Activated CD4-positive, alpha-beta T cell treated with anti-CD3 and anti-CD28 coated beads for 36 hours (primary cell): ENCODE measurements at regions not wholly inside any gene's neighbourhood (a gene's known extent, or its start where the extent isn't known, plus 50 kb on each side); places are given as distances from the start of the nearest gene placed in this dataset.
"Not testable (repeated sequence)": the region's sequence is repeated elsewhere in the genome, so short reads cannot be mapped to it uniquely, and the experiment has no call there.

ENCODE experiments used
- ATAC-seq: fragments of 200-7000 bp; cut with Tn5 transposase; one replicate; pipeline ENCODE4 v1.10.0; 2021; ENCODE audit warnings: mild to moderate bottlenecking, moderate library complexity
- CTCF ChIA-PET: fragments of 350-600 bp; sonication (Branson Sonifier 250); formaldehyde crosslinking; loops from one replicate; lab custom pipeline; 2021; ENCODE audit warnings: antibody characterized with exemption; lab: Charles Lee
- POLR2A ChIA-PET: fragments of 350-600 bp; sonication (Branson Sonifier 250); formaldehyde crosslinking; loops from one replicate; lab custom pipeline; 2021; ENCODE audit warnings: antibody characterized with exemption, inconsistent platforms; lab: Charles Lee
- DNase-seq: peaks from one replicate; pipeline ENCODE4 v3.0.0-alpha.2; 2020
- H3K27ac Mint-ChIP-seq: one replicate; pipeline ENCODE4 v1.8.0; 2021; ENCODE audit warnings: mixed read lengths
- H3K27me3 Mint-ChIP-seq: one replicate; pipeline ENCODE4 v1.8.0; 2021; ENCODE audit warnings: mixed read lengths
- H3K36me3 Mint-ChIP-seq: one replicate; pipeline ENCODE4 v1.8.0; 2021; ENCODE audit warnings: low read depth, mixed read lengths
- H3K4me1 Mint-ChIP-seq: one replicate; pipeline ENCODE4 v1.8.0; 2021; ENCODE audit warnings: mixed read lengths
- H3K4me3 Mint-ChIP-seq: one replicate; pipeline ENCODE4 v1.8.0; 2021; ENCODE audit warnings: mild to moderate bottlenecking, moderate library complexity, mixed read lengths
- H3K9me3 Mint-ChIP-seq: one replicate; pipeline ENCODE4 v1.8.0; 2021; ENCODE audit warnings: low read depth, mixed read lengths
- intact Hi-C, 2 experiments: fragments of 100-400 bp; cut with DNase I in 1 of 2; cut with micrococcal nuclease in 1 of 2; formaldehyde crosslinking; loops; one replicate each; pipeline versions ENCODE4 v1.14.2 to v1.15.1; 2022 to 2024; cut with DNase I, micrococcal nuclease

DNA sequence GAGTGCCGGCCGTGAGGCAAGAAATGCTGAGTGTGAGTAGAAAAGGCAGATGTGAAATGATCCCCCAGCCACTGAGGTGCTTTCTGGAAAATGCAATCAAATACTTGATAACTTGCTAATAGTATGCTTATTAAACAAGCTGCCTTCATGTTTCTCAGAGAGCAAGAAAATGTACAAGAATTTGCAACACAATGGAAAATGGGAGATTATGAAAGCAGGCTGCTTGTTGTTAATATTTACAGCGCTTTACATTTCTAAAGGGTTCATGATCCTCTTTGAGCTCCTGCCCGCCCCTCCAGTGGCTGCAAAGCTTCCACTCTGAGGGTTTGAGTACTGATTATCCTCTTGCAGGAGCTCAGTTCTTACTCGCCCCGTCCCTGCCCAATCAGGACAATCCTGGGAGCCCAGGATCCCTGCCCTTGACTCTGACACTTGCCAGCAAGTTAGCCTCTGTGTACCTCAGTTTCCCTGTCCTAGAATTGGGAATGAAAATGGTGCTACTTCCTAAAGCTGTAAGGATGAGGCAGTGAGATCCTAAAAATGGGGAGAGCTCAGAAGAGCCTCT, 645.1 kb downstream of the TBC1D22A start:
- POLR2A ChIA-PET: no interaction called here
- H3K27me3 Mint-ChIP-seq: peaks cover 10% of the 10 kb centered on the region
- ATAC-seq: no peak
- no peaks in the 10 kb centered on the region for H3K36me3 Mint-ChIP-seq
- intact Hi-C loops: no loop called here
- H3K4me3 Mint-ChIP-seq: no peak overlapping the region
- no peak for DNase-seq
- CTCF ChIA-PET: no interaction called here
- no peaks in the 10 kb centered on the region for H3K9me3 Mint-ChIP-seq
- H3K4me1 Mint-ChIP-seq: no peaks in the 10 kb centered on the region
- H3K27ac Mint-ChIP-seq: no peak overlapping the region

DNA sequence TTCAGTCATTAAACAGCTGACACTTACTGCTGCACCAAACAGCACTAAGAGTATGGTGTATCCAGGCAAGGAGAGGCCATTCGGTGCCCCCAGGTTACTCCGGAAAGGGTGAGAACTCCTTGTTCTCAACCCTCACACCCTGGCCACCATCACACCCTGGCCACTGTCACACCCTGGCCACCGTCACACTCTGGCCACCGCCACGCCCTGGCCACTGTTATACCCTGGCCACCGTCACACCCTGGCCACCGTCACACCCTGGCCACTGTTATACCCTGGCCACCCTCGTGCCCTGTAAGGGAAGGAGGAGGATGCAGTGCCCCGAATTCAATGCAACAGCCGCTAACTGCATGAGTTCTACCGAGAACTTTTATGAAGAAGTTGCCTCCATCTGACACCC, 644.4 kb downstream of the TBC1D22A start:
- Mint-ChIP-seq H3K9me3 (no peaks in the 10 kb centered on the region), H3K4me1 (no peaks in the 10 kb centered on the region), H3K27ac (no peak overlapping the region), H3K4me3 (no peak overlapping the region), H3K36me3 (no peaks in the 10 kb centered on the region), H3K27me3 (peaks cover 10% of the 10 kb centered on the region)
- CTCF ChIA-PET: no interaction called here
- intact Hi-C loops: no loop called here
- DNase-seq (no peak), ATAC-seq (no peak)
- POLR2A ChIA-PET: no interaction called here

DNA sequence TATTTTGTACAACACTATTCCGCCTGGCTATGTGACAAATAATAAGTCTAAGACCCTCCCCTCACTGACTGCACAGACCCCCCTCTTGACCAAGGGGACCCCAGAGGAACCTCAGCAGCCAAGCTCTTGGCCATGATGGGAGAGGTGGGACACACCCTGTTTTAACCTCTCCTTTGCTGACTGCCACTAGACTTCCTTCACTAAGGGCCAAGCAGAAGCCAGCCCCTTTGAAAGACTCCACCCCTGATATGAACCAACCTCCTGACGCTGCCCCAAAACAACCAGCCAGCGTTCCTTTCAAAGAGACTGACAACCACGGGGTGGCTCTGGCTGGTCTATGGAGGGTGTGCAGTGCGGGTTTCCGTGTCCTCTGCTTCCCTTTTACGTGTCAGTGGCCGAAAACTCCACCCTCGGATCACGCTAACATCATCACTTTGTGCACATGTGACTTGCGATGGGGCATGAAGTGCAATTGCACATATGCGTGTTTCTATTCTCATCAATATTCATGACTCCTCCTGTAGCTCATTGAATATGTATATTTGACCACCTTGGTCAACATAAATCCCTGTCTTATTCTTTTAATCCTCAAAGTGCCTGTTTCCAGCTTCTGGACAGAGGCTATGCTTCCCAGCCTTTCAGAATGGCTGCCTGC, 643.9 kb downstream of the TBC1D22A start:
- ChIA-PET CTCF (no interaction called here), POLR2A (no interaction called here)
- Mint-ChIP-seq H3K4me1 (no peaks in the 10 kb centered on the region), H3K27ac (no peak overlapping the region), H3K9me3 (no peaks in the 10 kb centered on the region), H3K36me3 (no peaks in the 10 kb centered on the region), H3K4me3 (no peak overlapping the region), H3K27me3 (peaks cover 10% of the 10 kb centered on the region)
- DNase-seq (no peak), ATAC-seq (no peak)
- intact Hi-C loops: no loop called here

DNA sequence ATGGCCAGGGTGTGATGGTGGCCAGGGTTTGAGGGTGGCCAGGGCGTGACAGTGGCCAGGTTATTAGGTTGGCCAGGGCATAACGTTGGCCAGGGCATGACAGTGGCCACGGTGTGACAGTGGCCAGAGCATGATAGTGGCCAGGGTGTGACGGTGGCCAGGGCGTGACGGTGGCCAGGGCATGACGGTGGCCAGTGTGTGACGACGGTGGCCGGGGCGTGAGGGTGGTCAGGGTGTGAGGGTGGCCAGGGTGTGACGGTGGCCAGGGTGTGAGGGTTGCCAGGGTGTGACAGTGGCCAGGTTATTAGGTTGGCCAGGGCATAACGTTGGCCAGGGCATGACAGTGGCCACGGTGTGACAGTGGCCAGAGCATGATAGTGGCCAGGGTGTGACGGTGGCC, 642.8 kb downstream of the TBC1D22A start:
- H3K36me3 Mint-ChIP-seq, H3K9me3 Mint-ChIP-seq, ATAC-seq, DNase-seq, H3K4me3 Mint-ChIP-seq, H3K27ac Mint-ChIP-seq, H3K4me1 Mint-ChIP-seq, H3K27me3 Mint-ChIP-seq, POLR2A ChIA-PET, intact Hi-C loops, CTCF ChIA-PET: not testable (repeated sequence)

DNA sequence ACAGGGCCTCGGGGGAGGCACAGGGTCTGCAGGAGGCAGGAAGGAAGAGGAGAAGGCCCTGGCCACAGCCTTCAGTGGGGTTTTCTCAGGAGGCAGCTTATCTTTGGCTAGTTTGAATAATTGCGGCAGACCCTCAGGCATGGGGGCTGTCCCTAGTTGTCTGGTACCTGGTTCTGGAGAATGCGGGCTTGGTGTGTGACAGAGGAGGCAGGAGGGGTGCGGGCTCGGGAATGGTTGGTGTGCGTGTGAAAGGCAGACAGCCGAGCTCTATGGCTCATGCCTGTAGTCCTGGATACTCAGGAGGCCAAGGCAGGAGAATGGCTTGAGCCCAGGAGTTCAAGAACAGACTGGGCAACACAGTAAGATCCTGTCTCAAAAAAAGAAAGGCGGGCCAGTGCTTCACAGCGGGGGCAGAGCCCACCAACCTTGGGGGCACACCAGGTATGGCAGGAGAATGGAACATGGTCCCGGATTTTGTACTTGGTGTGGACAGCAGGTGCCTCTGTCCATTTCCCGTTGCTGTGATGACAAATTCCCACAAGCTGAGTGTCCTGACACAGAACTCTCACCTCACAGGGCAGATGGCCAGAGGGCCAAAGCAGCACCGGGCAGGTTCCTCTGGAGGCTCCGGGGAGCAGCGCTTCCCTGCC, 640.6 kb downstream of the TBC1D22A start:
- no peaks in the 10 kb centered on the region for H3K9me3 Mint-ChIP-seq
- H3K27me3 Mint-ChIP-seq: peaks cover 3% of the 10 kb centered on the region
- H3K4me1 Mint-ChIP-seq: no peaks in the 10 kb centered on the region
- H3K4me3 Mint-ChIP-seq: no peak overlapping the region
- DNase-seq: no peak
- no peak for ATAC-seq
- intact Hi-C loops: no loop called here
- ChIA-PET POLR2A (no interaction called here), CTCF (interaction anchor here (0.7 kb wide), 1 partner anchor 345 kb away, joined by 3 read pairs; no protein-coding TSS in a partner anchor)
- H3K36me3 Mint-ChIP-seq: no peaks in the 10 kb centered on the region
- H3K27ac Mint-ChIP-seq: no peak overlapping the region

DNA sequence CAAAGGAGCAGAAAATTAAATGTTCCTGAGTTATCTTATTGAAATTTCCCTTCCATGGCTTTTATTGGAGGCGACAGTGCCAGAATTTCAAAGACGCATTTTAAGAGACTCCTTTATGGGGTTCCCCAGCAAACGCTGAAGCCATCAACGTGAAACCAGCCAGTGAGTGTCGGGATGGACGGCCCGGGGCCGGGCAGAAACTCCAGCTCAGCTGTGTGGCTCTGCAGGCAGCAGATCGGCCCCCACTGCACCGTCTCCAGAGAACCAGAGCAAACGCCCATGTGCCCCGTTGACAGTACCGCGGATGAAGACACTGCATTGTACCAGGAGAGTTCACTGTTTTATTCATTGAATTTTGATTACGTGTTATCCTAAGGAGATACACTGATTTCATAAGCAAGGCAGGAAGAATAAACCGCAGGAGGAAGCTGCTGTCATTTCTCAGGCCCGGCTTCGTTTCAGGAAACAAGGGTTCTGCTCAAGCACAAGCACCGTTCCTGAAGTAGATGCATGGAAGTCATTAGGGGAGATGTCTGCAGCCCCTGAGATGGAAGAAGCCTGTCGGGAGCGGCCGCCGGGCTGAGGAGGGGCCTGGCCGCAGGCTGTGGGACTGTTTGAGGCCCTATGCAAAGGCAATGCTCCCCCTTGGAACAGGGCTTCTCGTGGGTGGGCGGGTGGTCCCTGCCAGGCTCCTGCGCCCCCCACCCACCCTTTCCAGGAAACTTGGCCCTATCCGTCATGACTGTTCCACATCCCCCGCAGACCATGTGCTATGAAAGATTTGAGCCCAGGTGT, 639.7 kb downstream of the TBC1D22A start:
- H3K36me3 Mint-ChIP-seq: no peaks in the 10 kb centered on the region
- no peaks in the 10 kb centered on the region for H3K9me3 Mint-ChIP-seq
- intact Hi-C loops: no loop called here
- DNase-seq: no peak
- ChIA-PET POLR2A (no interaction called here), CTCF (no interaction called here)
- no peaks in the 10 kb centered on the region for H3K4me1 Mint-ChIP-seq
- H3K27me3 Mint-ChIP-seq: no peaks in the 10 kb centered on the region
- H3K27ac Mint-ChIP-seq: no peak overlapping the region
- H3K4me3 Mint-ChIP-seq: no peak overlapping the region
- no peak for ATAC-seq

DNA sequence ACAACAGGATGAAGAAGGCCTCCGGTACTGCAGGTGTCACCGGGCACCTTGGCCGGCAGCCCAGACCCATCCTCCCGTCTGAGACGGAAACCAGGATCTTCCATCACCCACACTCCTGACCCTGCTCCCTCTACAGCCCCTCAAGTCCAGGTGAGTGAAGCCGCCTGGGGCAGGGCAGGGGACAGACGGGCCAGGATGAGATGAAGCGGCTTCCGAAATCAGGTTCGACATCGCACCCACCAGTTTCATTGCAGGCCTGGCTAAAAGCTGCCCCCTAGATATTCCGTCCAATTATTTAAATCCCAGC, 639.1 kb downstream of the TBC1D22A start:
- Mint-ChIP-seq H3K36me3 (no peaks in the 10 kb centered on the region), H3K4me1 (no peaks in the 10 kb centered on the region), H3K4me3 (no peak overlapping the region), H3K27ac (no peak overlapping the region), H3K9me3 (no peaks in the 10 kb centered on the region), H3K27me3 (no peaks in the 10 kb centered on the region)
- DNase-seq: no peak
- ATAC-seq: no peak
- POLR2A ChIA-PET: no interaction called here
- CTCF ChIA-PET: no interaction called here
- intact Hi-C loops: no loop called here

DNA sequence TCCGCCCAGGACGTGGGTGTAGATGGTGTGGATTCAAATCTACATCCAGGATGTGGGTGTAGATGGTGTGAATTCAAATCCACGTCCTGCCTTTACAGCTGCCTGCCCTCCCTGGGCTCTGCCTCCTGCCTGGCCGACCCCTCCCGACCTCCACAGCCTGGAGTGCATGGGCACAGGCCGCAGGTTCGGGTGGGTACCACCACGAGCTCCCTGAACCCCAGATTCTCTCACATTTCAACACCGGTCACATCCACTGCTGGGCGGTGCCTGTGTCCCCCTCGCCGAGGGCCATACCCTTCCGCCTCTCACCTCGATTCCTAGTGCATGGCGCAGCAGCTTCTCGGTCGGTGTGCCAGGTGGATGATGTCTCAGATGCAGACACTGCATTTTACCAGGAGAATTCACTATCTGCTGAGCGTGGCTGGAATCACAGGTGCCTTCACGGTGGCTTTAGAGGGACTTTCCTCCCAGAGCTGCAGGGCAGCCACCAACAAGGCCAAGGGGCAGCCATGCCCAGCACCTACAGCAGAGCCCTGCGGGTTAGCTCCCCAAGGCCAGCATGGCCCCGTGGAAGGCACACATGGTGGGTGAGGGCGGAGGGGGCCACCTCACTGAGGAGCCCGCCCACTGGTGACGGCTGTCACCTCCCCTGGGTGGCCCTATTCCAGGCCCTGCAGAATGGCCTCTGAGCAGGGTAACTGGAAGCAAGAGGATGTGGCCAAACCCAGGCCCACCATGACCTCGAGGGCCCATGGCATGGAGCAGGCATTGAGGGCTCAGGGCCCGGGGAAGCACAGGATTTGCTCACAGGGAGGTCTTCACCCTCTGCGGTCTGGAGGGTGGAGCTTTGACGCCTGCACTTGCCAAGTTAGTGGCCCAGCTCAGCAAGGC, 638.5 kb downstream of the TBC1D22A start:
- ATAC-seq: no peak
- Mint-ChIP-seq H3K27ac (no peak overlapping the region), H3K4me3 (no peak overlapping the region), H3K9me3 (no peaks in the 10 kb centered on the region), H3K27me3 (no peaks in the 10 kb centered on the region), H3K36me3 (no peaks in the 10 kb centered on the region), H3K4me1 (no peaks in the 10 kb centered on the region)
- intact Hi-C loops: no loop called here
- DNase-seq: no peak
- ChIA-PET POLR2A (no interaction called here), CTCF (no interaction called here)

DNA sequence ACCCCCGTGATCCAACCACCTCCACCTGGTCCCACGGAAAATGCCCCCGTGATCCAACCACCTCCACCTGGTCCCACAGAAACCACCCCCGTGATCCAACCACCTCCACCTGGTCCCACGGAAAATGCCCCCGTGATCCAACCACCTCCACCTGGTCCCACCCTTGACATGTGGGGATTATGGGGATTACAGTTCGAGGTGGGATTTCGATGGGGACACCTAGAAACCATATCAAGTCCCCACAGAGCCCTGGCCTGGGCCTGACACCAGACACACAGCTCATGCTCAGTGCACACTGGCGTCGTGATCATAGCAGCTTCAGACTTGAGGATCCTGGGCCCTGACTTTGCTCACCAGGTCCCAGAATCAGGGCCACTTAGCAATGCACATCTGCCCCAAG, 637.7 kb downstream of the TBC1D22A start:
- H3K4me1 Mint-ChIP-seq, H3K4me3 Mint-ChIP-seq, CTCF ChIA-PET, DNase-seq, POLR2A ChIA-PET, intact Hi-C loops, ATAC-seq, H3K27ac Mint-ChIP-seq, H3K9me3 Mint-ChIP-seq, H3K27me3 Mint-ChIP-seq, H3K36me3 Mint-ChIP-seq: not testable (repeated sequence)

DNA sequence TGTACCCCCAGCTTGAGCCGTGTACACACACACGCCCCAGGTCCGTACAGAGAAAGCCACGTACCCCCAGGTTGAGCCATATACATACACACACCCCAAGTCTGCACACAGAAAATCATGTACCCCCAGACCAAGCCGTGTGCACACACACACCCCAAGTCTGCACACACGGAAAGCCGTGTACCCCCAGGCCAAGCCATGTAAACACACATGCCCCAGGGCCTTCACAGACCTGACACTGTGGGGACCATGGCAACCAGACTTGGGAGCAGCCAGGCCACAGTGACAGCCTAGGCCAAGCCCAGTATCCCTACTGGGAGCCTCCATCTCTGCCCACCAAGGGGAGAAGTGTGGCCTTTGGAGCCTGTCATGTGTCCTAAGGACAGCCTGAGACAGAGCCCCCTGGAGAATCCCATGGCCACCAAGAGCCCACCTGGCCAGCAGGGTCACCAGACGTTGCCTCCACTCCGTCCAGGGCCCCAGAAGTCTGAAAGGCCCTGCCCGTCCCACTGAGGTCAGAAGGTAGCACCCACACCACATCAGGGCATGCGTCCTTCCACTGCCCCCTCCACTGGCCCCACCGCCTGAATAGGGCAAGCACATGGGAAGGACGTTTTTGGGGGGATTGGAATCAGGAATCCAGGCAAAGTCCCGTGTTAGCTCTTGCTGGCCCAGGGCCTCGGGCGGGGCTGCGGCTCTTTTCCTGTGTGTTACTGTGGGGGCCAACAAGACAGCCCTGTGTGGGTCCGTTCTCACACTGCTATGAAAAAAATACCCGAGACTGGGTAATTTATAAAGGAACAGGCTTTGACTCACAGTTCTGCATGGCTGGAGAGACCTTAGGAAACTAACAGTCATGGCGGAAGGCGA, 636.7 kb downstream of the TBC1D22A start:
- Mint-ChIP-seq H3K4me3 (no peak overlapping the region), H3K27me3 (no peaks in the 10 kb centered on the region), H3K36me3 (no peaks in the 10 kb centered on the region), H3K4me1 (no peaks in the 10 kb centered on the region), H3K9me3 (no peaks in the 10 kb centered on the region), H3K27ac (no peak overlapping the region)
- DNase-seq (no peak), ATAC-seq (no peak)
- ChIA-PET POLR2A (no interaction called here), CTCF (no interaction called here)
- intact Hi-C loops: no loop called here

DNA sequence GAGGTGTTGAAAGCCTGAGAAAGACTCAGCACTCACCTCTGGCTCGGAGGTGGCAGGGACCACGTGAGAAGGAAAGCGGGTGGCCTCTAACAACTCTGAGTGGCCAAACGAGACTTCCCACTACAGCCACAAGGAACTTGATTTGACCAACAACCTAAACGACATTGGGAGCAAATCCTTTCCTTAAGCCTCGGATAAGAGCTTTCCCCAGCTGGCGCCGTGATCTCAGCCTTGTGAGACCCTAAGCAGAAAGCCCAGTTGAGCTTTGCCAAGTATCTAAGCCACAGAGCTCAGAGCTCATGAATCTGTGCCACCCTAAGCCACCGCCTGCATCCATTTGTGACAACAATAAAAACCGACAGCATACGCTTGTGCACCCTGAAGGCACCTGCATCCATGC, 636.0 kb downstream of the TBC1D22A start:
- POLR2A ChIA-PET: no interaction called here

More for the DNA sequence above, 636.0 kb downstream of the TBC1D22A start:
- no peak overlapping the region for H3K4me3 Mint-ChIP-seq
- CTCF ChIA-PET: no interaction called here
- no peaks in the 10 kb centered on the region for H3K27me3 Mint-ChIP-seq
- no peak for DNase-seq
- intact Hi-C loops: no loop called here
- no peaks in the 10 kb centered on the region for H3K36me3 Mint-ChIP-seq
- H3K4me1 Mint-ChIP-seq: no peaks in the 10 kb centered on the region
- H3K27ac Mint-ChIP-seq: no peak overlapping the region
- no peak for ATAC-seq
- no peaks in the 10 kb centered on the region for H3K9me3 Mint-ChIP-seq
